IMR-90 (cell line): ENCODE measurements at regions not wholly inside any gene's neighbourhood (a gene's known extent, or its start where the extent isn't known, plus 50 kb on each side); places are given as distances from the start of the nearest gene placed in this dataset.

ENCODE experiments used
- ATAC-seq: fragments of 200-7000 bp; cut with Tn5 transposase; 2 replicates; pipeline ENCODE4 v1.9.1; 2020; ENCODE audit warnings: low read depth, mild to moderate bottlenecking, moderate library complexity
- BruUV-seq: library from RNA; stranded (reverse); fragments of 400-500 nt; replicated peaks from 2 replicates; lab custom pipeline; 2021; lab: Mats Ljungman, UMichigan
- CTCF ChIA-PET: fragments of 300-600 bp; formaldehyde crosslinking; extraction: SDS; loops from one replicate; lab custom pipeline; 2021; ENCODE audit warnings: antibody characterized with exemption; lab: Yijun Ruan, JAX
- POLR2A ChIA-PET: fragments of 300-600 bp; sonication (Branson Sonifier 250); formaldehyde crosslinking; loops from one replicate; lab custom pipeline; 2022; ENCODE audit warnings: antibody characterized with exemption; ENCODE audit not compliant: unreplicated experiment; lab: Charles Lee
- DNase-seq: peaks from one replicate; pipeline ENCODE4 v3.0.0; 2013
- H2AFZ ChIP-seq: replicated peaks from 2 replicates; pipeline ENCODE3; 2013; ENCODE audit warnings: low read length, mild to moderate bottlenecking; ENCODE audit not compliant: poor library complexity
- H2AK5ac ChIP-seq: 2 replicates; pipeline ENCODE4 v1.6.1; 2013; ENCODE audit warnings: low read depth, low read length, inconsistent platforms
- H2AK9ac ChIP-seq: replicated peaks from 2 replicates; pipeline ENCODE3; 2013; ENCODE audit warnings: mild to moderate bottlenecking, low read depth, low read length, moderate library complexity; ENCODE audit not compliant: poor library complexity
- H2BK120ac ChIP-seq: 2 replicates; pipeline ENCODE4 v1.6.1; 2013; ENCODE audit warnings: low read depth, low read length, inconsistent platforms
- H2BK15ac ChIP-seq: 3 replicates; pipeline ENCODE4 v1.6.1; 2013; ENCODE audit warnings: low read depth, low read length, inconsistent platforms
- H2BK20ac ChIP-seq: 2 replicates; pipeline ENCODE4 v1.6.1; 2013; ENCODE audit warnings: low read depth, mild to moderate bottlenecking, inconsistent platforms, low read length, moderate library complexity
- H2BK5ac ChIP-seq: 2 replicates; pipeline ENCODE4 v1.6.1; 2013; ENCODE audit warnings: mild to moderate bottlenecking, low read depth, low read length, inconsistent platforms; ENCODE audit not compliant: poor library complexity, severe bottlenecking
- H3K14ac ChIP-seq: replicated peaks from 2 replicates; pipeline ENCODE4 v1.6.1; 2013; ENCODE audit warnings: low read depth, low read length, inconsistent platforms
- H3K18ac ChIP-seq: 2 replicates; pipeline ENCODE4 v1.6.1; 2013; ENCODE audit warnings: low read depth, low read length, control low read depth
- H3K23ac ChIP-seq: 2 replicates; pipeline ENCODE4 v1.6.1; 2013; ENCODE audit warnings: low read depth, low read length, inconsistent platforms
- H3K27ac ChIP-seq: 2 replicates; pipeline ENCODE4 v1.5.1; 2013; ENCODE audit warnings: mild to moderate bottlenecking, control low read depth, low read length; ENCODE audit not compliant: insufficient read depth
- H3K27me3 ChIP-seq: 2 replicates; pipeline ENCODE4 v1.6.1; 2013; ENCODE audit warnings: low read length; ENCODE audit not compliant: control insufficient read depth, insufficient read depth
- H3K36me3 ChIP-seq: 2 replicates; pipeline ENCODE4 v1.6.1; 2013; ENCODE audit warnings: low read length, mixed read lengths; ENCODE audit not compliant: control insufficient read depth, insufficient read depth
- H3K4ac ChIP-seq: 2 replicates; pipeline ENCODE4 v1.6.1; 2013; ENCODE audit warnings: low read depth, low read length, inconsistent platforms
- H3K4me1 ChIP-seq: 2 replicates; pipeline ENCODE4 v1.6.1; 2013; ENCODE audit warnings: low read length, mixed read lengths; ENCODE audit not compliant: control insufficient read depth, insufficient read depth
- H3K4me2 ChIP-seq: 2 replicates; pipeline ENCODE4 v1.6.1; 2013; ENCODE audit warnings: low read depth, mild to moderate bottlenecking, control low read depth, low read length, moderate library complexity
- H3K4me3 ChIP-seq: 2 replicates; pipeline ENCODE4 v1.5.1; 2013; ENCODE audit warnings: low read depth, mild to moderate bottlenecking, control low read depth, low read length, moderate library complexity; ENCODE audit not compliant: insufficient read depth
- H3K56ac ChIP-seq: 2 replicates; pipeline ENCODE4 v1.6.1; 2013; ENCODE audit warnings: low read length, inconsistent platforms; ENCODE audit not compliant: insufficient read depth; ENCODE audit errors: extremely low read depth
- H3K79me1 ChIP-seq, 2 experiments: 2 replicates each; pipeline ENCODE4 v1.6.1; 2013; ENCODE audit warnings: low read length in 2 of 2, inconsistent platforms in 1 of 2, low read depth in 1 of 2
- H3K9ac ChIP-seq: 2 replicates; pipeline ENCODE4 v1.6.1; 2013; ENCODE audit warnings: low read depth, low read length, control low read depth
- H3K9me1 ChIP-seq: 2 replicates; pipeline ENCODE4 v1.6.1; 2013; ENCODE audit warnings: low read length, inconsistent platforms; ENCODE audit not compliant: insufficient read depth
- H3K9me3 ChIP-seq: 2 replicates; pipeline ENCODE4 v1.6.1; 2013; ENCODE audit warnings: low read length; ENCODE audit not compliant: control insufficient read depth, insufficient read depth
- H4K20me1 ChIP-seq: 2 replicates; pipeline ENCODE4 v1.6.1; 2013; ENCODE audit warnings: low read length, inconsistent platforms; ENCODE audit not compliant: insufficient read depth
- H4K5ac ChIP-seq: 2 replicates; pipeline ENCODE4 v1.6.1; 2013; ENCODE audit warnings: mild to moderate bottlenecking, low read depth, low read length, control low read depth
- H4K8ac ChIP-seq, 2 experiments: 2 replicates each; pipeline ENCODE4 v1.6.1; 2013; ENCODE audit warnings: low read depth in 2 of 2, low read length in 2 of 2, control low read depth in 1 of 2, inconsistent platforms in 1 of 2
- H4K91ac ChIP-seq: 2 replicates; pipeline ENCODE4 v1.6.1; 2013; ENCODE audit warnings: low read depth, low read length, inconsistent platforms; ENCODE audit not compliant: insufficient read depth
- MAZ ChIP-seq: IDR thresholded peaks from 2 replicates; pipeline ENCODE4 v1.6.1; 2012; ENCODE audit warnings: low read depth, mild to moderate bottlenecking, low read length, improper control_type of control experiment, moderate library complexity, borderline replicate concordance
- NFE2L2 ChIP-seq: fragments of 150-350 bp; IDR thresholded peaks from 2 replicates; pipeline ENCODE4 v1.6.1; 2016; ENCODE audit warnings: low read depth, mild to moderate bottlenecking, low read length
- RCOR1 ChIP-seq: IDR thresholded peaks from 2 replicates; pipeline ENCODE4 v1.6.1; 2012; ENCODE audit warnings: mild to moderate bottlenecking, low read length, improper control_type of control experiment; ENCODE audit not compliant: insufficient replicate concordance
- USF2 ChIP-seq: fragments of 150-350 bp; IDR thresholded peaks from 2 replicates; pipeline ENCODE4 v1.6.1; 2017; ENCODE audit warnings: mild to moderate bottlenecking, antibody characterized with exemption, low read length, low read depth
- WGBS, 2 experiments: methylation state at CpG; one replicate each; pipeline versions ENCODE4 v1.1.5 to v1.1.7; 2013; ENCODE audit warnings: missing lambda C conversion rate in 2 of 2; ENCODE audit not compliant: insufficient read length in 1 of 2; ENCODE audit errors: extremely low coverage in 2 of 2; 5-methylcytosine and 5-hydroxymethylcytosine counted together
- dilution Hi-C: fragments of 300-500 bp; cut with HindIII; formaldehyde crosslinking; loops from one replicate; pipeline ENCODE4 v1.14.3; 2018; ENCODE audit warnings: low sequenced_read_pairs; ENCODE audit not compliant: unreplicated experiment
- in situ Hi-C: fragments of 300-500 bp; cut with MboI; formaldehyde crosslinking; loops from 3 replicates; pipeline ENCODE4 v1.14.3; 2019; ENCODE audit warnings: low sequenced_read_pairs, inconsistent platforms, mixed read lengths
- intact Hi-C: fragments of 100-400 bp; cut with micrococcal nuclease; formaldehyde crosslinking; loops from 2 replicates; pipeline ENCODE4 v1.10.0; 2022

- no peak overlapping the region for H3K4ac ChIP-seq
- no peaks in the 10 kb centered on the region for H3K36me3 ChIP-seq
- H3K9me1 ChIP-seq, result no peaks in the 10 kb centered on the region
- H2AK5ac ChIP-seq, result no peak overlapping the region
- H3K79me1 ChIP-seq, result no peaks in the 10 kb centered on the region
- no peak for TF ChIP-seq NFE2L2
- no peak for TF ChIP-seq USF2
- TF ChIP-seq RCOR1, result no peak
- no peak for TF ChIP-seq MAZ
- no peak overlapping the region for H3K27ac ChIP-seq
- H3K4me2 ChIP-seq, result no peak overlapping the region
- CTCF ChIA-PET, result no interaction called here
- no peak overlapping the region for H4K5ac ChIP-seq
- H3K56ac ChIP-seq, result no peak overlapping the region
- H3K4me1 ChIP-seq, result no peaks in the 10 kb centered on the region
- no peak for ATAC-seq
- no peak for DNase-seq
- H3K27me3 ChIP-seq, result no peaks in the 10 kb centered on the region
- no peak overlapping the region for H3K4me3 ChIP-seq
- no peak overlapping the region for H3K23ac ChIP-seq
- H2AFZ ChIP-seq, result no peak overlapping the region
- H3K9me3 ChIP-seq, result peaks cover 6% of the 10 kb centered on the region; the same call in 1 of the 2 replicates
- intact Hi-C loops, result no loop called here
- H3K14ac ChIP-seq, result no peak overlapping the region
- dilution Hi-C loops, result no loop called here
- no CpG with 5 or more reads among the region's 1 CpG for WGBS, 2 experiments
- H3K9ac ChIP-seq, result no peak overlapping the region
- no peak overlapping the region for H4K91ac ChIP-seq
- no peaks in the 10 kb centered on the region for H4K20me1 ChIP-seq
- H3K18ac ChIP-seq, result no peak overlapping the region
- POLR2A ChIA-PET, result no interaction called here
- BruUV-seq, result no TSS peak
- H2BK120ac ChIP-seq, result no peak overlapping the region
- H2BK5ac ChIP-seq, result no peak overlapping the region
- no peak overlapping the region for H2AK9ac ChIP-seq
- H2BK15ac ChIP-seq, result no peak overlapping the region
- in situ Hi-C loops, result no loop called here
- H4K8ac ChIP-seq, result no peak overlapping the region
- no peak overlapping the region for H2BK20ac ChIP-seq
Measured at GRCh38 chr13:55554741-55555140, 1586.0 kb upstream of the PRR20A start.
